ENCODE measurements at regions not wholly inside any gene's neighbourhood (a gene's known extent, or its start where the extent isn't known, plus 50 kb on each side); places are given as distances from the start of the nearest gene placed in this dataset.

DNA sequence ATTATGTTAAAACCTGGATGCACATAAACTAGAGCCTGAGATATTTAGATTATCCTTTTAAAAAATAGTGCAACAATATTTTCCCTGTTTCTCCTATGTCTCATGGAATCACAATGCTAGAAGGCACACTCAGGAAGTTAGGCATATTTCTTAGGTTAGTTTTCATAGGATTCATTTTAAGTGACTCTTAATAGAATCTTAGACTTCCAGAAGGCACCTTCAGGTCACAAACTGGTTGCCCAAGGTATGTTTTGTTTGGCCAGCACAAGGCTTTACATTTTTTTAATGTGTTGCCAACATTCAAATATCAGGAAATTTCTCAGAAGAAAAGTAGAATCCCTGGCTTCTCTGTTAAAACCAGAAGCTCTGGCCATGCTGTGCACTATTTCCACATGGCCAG is 129.3 kb downstream of the LNPK start:
- no peak overlapping the region for H4K8ac ChIP-seq (ENCODE audit: low read depth, low read length)
- no peak overlapping the region for H2BK15ac ChIP-seq (ENCODE audit: low read length)
- no peak overlapping the region for H3K18ac ChIP-seq (ENCODE audit: low read length)
- no peaks in the 10 kb centered on the region for H3K79me1 ChIP-seq (ENCODE audit: low read depth, low read length)
- H2BK120ac ChIP-seq (ENCODE audit: low read depth, low read length), result no peak overlapping the region
- no peak overlapping the region for H2BK12ac ChIP-seq (ENCODE audit: low read length)
- H3K4me3 ChIP-seq (ENCODE audit: low read length in 2 of 2), result no peak overlapping the region
- H2AFZ ChIP-seq (ENCODE audit: low read length), result no peak overlapping the region
- H3K14ac ChIP-seq (ENCODE audit: low read length), result no peak overlapping the region
- no peak for DNase-seq (ENCODE audit: low spot score)
- H3K4me1 ChIP-seq (ENCODE audit: control insufficient read depth in 2 of 2, insufficient read depth in 1 of 2, low read depth in 1 of 2, low read length in 2 of 2), result no peaks in the 10 kb centered on the region
- no peak overlapping the region for H3K27ac ChIP-seq (replicated peaks; ENCODE audit: low read length)
- no peak overlapping the region for H2AK5ac ChIP-seq (ENCODE audit: low read depth, low read length)
- no peak overlapping the region for H4K91ac ChIP-seq (ENCODE audit: low read depth, low read length, poor library complexity)
- no peaks in the 10 kb centered on the region for H3K9me3 ChIP-seq (replicated peaks in 1 of 2; ENCODE audit: control insufficient read depth in 2 of 2, insufficient read depth in 1 of 2, low read depth in 1 of 2, low read length in 2 of 2)
- H3K27me3 ChIP-seq (ENCODE audit: control insufficient read depth in 3 of 3, insufficient read depth in 3 of 3, low read depth in 1 of 3, low read length in 3 of 3), result peaks cover 0 to 7% (median 0%) of the 10 kb centered on the region in 3 experiments
- H3K9ac ChIP-seq (ENCODE audit: low read depth, low read length, poor library complexity), result no peak overlapping the region
- no peak overlapping the region for H3K4me2 ChIP-seq (ENCODE audit: insufficient read depth, low read length, poor library complexity, severe bottlenecking)
- no peak overlapping the region for H3K4ac ChIP-seq (ENCODE audit: low read length)
- no peak overlapping the region for H3K23ac ChIP-seq (ENCODE audit: low read depth, low read length, poor library complexity)
- no peaks in the 10 kb centered on the region for H3K36me3 ChIP-seq (replicated peaks in 1 of 2; ENCODE audit: control insufficient read depth in 2 of 2, insufficient read depth in 2 of 2, low read length in 2 of 2)
- no peak overlapping the region for H2BK5ac ChIP-seq (ENCODE audit: low read length)

DNA sequence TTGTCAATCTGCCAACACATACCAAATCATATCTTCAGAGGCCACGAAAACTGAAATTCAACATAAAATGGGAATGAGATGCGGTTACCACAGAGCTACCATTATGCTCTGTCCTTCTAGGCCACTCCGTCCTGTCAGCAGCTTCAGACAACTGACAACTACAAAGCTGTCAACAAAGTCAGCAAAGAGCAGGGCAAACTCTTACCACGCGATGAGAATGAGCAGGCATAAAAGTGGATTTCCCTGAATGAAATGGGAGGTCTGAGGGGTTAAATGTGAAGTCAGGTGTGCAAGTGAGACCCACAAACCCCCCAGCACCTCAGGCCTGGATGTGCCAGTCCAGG is 130.1 kb downstream of the LNPK start:
- Histone ChIP-seq H2BK5ac (ENCODE audit: low read length) (no peak overlapping the region), H3K9ac (ENCODE audit: low read depth, low read length, poor library complexity) (no peak overlapping the region), H3K4me3 (ENCODE audit: low read length in 2 of 2) (no peak overlapping the region), H3K79me1 (ENCODE audit: low read depth, low read length) (no peaks in the 10 kb centered on the region), H2AK5ac (ENCODE audit: low read depth, low read length) (no peak overlapping the region), H3K4me1 (ENCODE audit: control insufficient read depth in 2 of 2, insufficient read depth in 1 of 2, low read depth in 1 of 2, low read length in 2 of 2) (no peaks in the 10 kb centered on the region), H3K18ac (ENCODE audit: low read length) (no peak overlapping the region), H2BK15ac (ENCODE audit: low read length) (no peak overlapping the region), H3K36me3 (replicated peaks in 1 of 2; ENCODE audit: control insufficient read depth in 2 of 2, insufficient read depth in 2 of 2, low read length in 2 of 2) (no peaks in the 10 kb centered on the region), H2BK12ac (ENCODE audit: low read length) (no peak overlapping the region), H3K14ac (ENCODE audit: low read length) (no peak overlapping the region), H2AFZ (ENCODE audit: low read length) (peak overlapping the region; percentile 15), H4K91ac (ENCODE audit: low read depth, low read length, poor library complexity) (no peak overlapping the region), H3K4ac (ENCODE audit: low read length) (no peak overlapping the region), H3K9me3 (replicated peaks in 1 of 2; ENCODE audit: control insufficient read depth in 2 of 2, insufficient read depth in 1 of 2, low read depth in 1 of 2, low read length in 2 of 2) (no peaks in the 10 kb centered on the region), H4K8ac (ENCODE audit: low read depth, low read length) (no peak overlapping the region), H2BK120ac (ENCODE audit: low read depth, low read length) (no peak overlapping the region), H3K23ac (ENCODE audit: low read depth, low read length, poor library complexity) (no peak overlapping the region), H3K4me2 (ENCODE audit: insufficient read depth, low read length, poor library complexity, severe bottlenecking) (no peak overlapping the region), H3K27ac (replicated peaks; ENCODE audit: low read length) (no peak overlapping the region), H3K27me3 (ENCODE audit: control insufficient read depth in 3 of 3, insufficient read depth in 3 of 3, low read depth in 1 of 3, low read length in 3 of 3) (peaks cover 0 to 7% (median 0%) of the 10 kb centered on the region in 3 experiments)
- no peak for DNase-seq (ENCODE audit: low spot score)
- no CpG with 5 or more reads among the region's 5 CpGs for WGBS, 2 donors (ENCODE audit: extremely low coverage in 2 of 2, insufficient read length in 2 of 2, insufficient replicate concordance in 1 of 2)

DNA sequence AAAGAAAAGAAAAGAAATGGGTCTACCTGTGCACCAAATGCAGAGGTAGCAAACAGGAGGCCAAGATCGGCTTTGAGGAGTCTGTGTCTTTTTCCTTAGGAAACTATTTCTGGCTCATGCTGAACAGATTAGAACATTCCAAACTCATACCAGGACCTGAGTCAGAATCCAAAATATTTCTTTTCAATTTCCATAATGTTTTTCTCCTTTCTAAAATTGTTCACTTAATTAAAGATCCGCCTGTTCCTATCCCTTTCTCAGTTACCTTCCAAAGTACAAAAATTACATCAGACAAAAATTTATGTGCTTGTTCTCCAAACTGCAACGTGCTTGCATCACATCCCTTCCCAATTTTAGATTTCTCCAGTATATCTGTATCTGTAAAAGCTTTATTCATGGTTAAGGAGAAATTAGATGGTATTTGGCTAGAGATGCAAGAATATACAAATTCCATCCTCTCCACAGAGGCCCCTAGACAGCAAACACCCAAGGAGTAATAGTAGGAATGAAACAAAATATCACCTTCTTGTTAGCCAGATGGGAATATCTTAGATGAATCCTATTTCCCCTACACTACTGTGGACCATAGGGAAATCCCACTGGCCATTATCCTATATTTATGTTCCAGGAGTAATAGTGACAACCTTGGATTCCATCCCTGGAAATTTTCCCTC is 130.6 kb downstream of the LNPK start:
- H3K4me3 ChIP-seq (ENCODE audit: low read length in 2 of 2), result no peak overlapping the region
- no peak overlapping the region for H4K8ac ChIP-seq (ENCODE audit: low read depth, low read length)
- no peak overlapping the region for H2BK120ac ChIP-seq (ENCODE audit: low read depth, low read length)
- no CpG with 5 or more reads among the region's 3 CpGs for WGBS, 2 donors (ENCODE audit: extremely low coverage in 2 of 2, insufficient read length in 2 of 2, insufficient replicate concordance in 1 of 2)
- H3K79me1 ChIP-seq (ENCODE audit: low read depth, low read length), result no peaks in the 10 kb centered on the region
- H3K14ac ChIP-seq (ENCODE audit: low read length), result no peak overlapping the region
- H4K91ac ChIP-seq (ENCODE audit: low read depth, low read length, poor library complexity), result no peak overlapping the region
- H2BK12ac ChIP-seq (ENCODE audit: low read length), result no peak overlapping the region
- no peak overlapping the region for H3K23ac ChIP-seq (ENCODE audit: low read depth, low read length, poor library complexity)
- no peak overlapping the region for H2AK5ac ChIP-seq (ENCODE audit: low read depth, low read length)
- H3K36me3 ChIP-seq (replicated peaks in 1 of 2; ENCODE audit: control insufficient read depth in 2 of 2, insufficient read depth in 2 of 2, low read length in 2 of 2), result no peaks in the 10 kb centered on the region
- H3K4me1 ChIP-seq (ENCODE audit: control insufficient read depth in 2 of 2, insufficient read depth in 1 of 2, low read depth in 1 of 2, low read length in 2 of 2), result no peaks in the 10 kb centered on the region
- H3K27ac ChIP-seq (replicated peaks; ENCODE audit: low read length), result no peak overlapping the region
- H2BK5ac ChIP-seq (ENCODE audit: low read length), result no peak overlapping the region
- DNase-seq (ENCODE audit: low spot score), result no peak
- H3K4me2 ChIP-seq (ENCODE audit: insufficient read depth, low read length, poor library complexity, severe bottlenecking), result no peak overlapping the region
- no peaks in the 10 kb centered on the region for H3K9me3 ChIP-seq (replicated peaks in 1 of 2; ENCODE audit: control insufficient read depth in 2 of 2, insufficient read depth in 1 of 2, low read depth in 1 of 2, low read length in 2 of 2)
- no peak overlapping the region for H2BK15ac ChIP-seq (ENCODE audit: low read length)
- H3K27me3 ChIP-seq (ENCODE audit: control insufficient read depth in 3 of 3, insufficient read depth in 3 of 3, low read depth in 1 of 3, low read length in 3 of 3), result peaks cover 0 to 7% (median 0%) of the 10 kb centered on the region in 3 experiments
- no peak overlapping the region for H3K9ac ChIP-seq (ENCODE audit: low read depth, low read length, poor library complexity)
- H3K18ac ChIP-seq (ENCODE audit: low read length), result no peak overlapping the region
- no peak overlapping the region for H3K4ac ChIP-seq (ENCODE audit: low read length)
- no peak overlapping the region for H2AFZ ChIP-seq (ENCODE audit: low read length)

GRCh38 chr2:175865716-175866115 is 136.4 kb downstream of the LNPK start:
- H3K9me3 ChIP-seq (replicated peaks in 1 of 2; ENCODE audit: control insufficient read depth in 2 of 2, insufficient read depth in 1 of 2, low read depth in 1 of 2, low read length in 2 of 2), result no peaks in the 10 kb centered on the region
- no peaks in the 10 kb centered on the region for H3K79me1 ChIP-seq (ENCODE audit: low read depth, low read length)
- no peak overlapping the region for H3K23ac ChIP-seq (ENCODE audit: low read depth, low read length, poor library complexity)
- H4K8ac ChIP-seq (ENCODE audit: low read depth, low read length), result no peak overlapping the region
- no peak overlapping the region for H2BK5ac ChIP-seq (ENCODE audit: low read length)
- no peak overlapping the region for H3K4me3 ChIP-seq (ENCODE audit: low read length in 2 of 2)
- no peak overlapping the region for H2BK120ac ChIP-seq (ENCODE audit: low read depth, low read length)
- no peak overlapping the region for H3K4ac ChIP-seq (ENCODE audit: low read length)
- H2BK12ac ChIP-seq (ENCODE audit: low read length), result no peak overlapping the region
- no peak overlapping the region for H3K9ac ChIP-seq (ENCODE audit: low read depth, low read length, poor library complexity)
- no peak overlapping the region for H3K18ac ChIP-seq (ENCODE audit: low read length)
- no peak overlapping the region for H3K4me2 ChIP-seq (ENCODE audit: insufficient read depth, low read length, poor library complexity, severe bottlenecking)
- no peak overlapping the region for H4K91ac ChIP-seq (ENCODE audit: low read depth, low read length, poor library complexity)
- no peaks in the 10 kb centered on the region for H3K27me3 ChIP-seq (ENCODE audit: control insufficient read depth in 3 of 3, insufficient read depth in 3 of 3, low read depth in 1 of 3, low read length in 3 of 3)
- H2AFZ ChIP-seq (ENCODE audit: low read length), result no peak overlapping the region
- DNase-seq (ENCODE audit: low spot score), result no peak
- H3K4me1 ChIP-seq (ENCODE audit: control insufficient read depth in 2 of 2, insufficient read depth in 1 of 2, low read depth in 1 of 2, low read length in 2 of 2), result peaks cover 3 to 4% of the 10 kb centered on the region in 2 donors
- no peak overlapping the region for H2AK5ac ChIP-seq (ENCODE audit: low read depth, low read length)
- no CpG with 5 or more reads among the region's 4 CpGs for WGBS, 2 donors (ENCODE audit: extremely low coverage in 2 of 2, insufficient read length in 2 of 2, insufficient replicate concordance in 1 of 2)
- no peaks in the 10 kb centered on the region for H3K36me3 ChIP-seq (replicated peaks in 1 of 2; ENCODE audit: control insufficient read depth in 2 of 2, insufficient read depth in 2 of 2, low read length in 2 of 2)
- H3K14ac ChIP-seq (ENCODE audit: low read length), result no peak overlapping the region
- no peak overlapping the region for H3K27ac ChIP-seq (replicated peaks; ENCODE audit: low read length)
- H2BK15ac ChIP-seq (ENCODE audit: low read length), result no peak overlapping the region

Data from neuronal stem cell (in vitro differentiated cells).